HCT116 (cell line): ENCODE measurements at regions not wholly inside any gene's neighbourhood (a gene's known extent, or its start where the extent isn't known, plus 50 kb on each side); places are given as distances from the start of the nearest gene placed in this dataset.

ENCODE experiments used
- ATAC-seq: fragments of 200-7000 bp; cut with Tn5 transposase; 2 replicates; pipeline ENCODE4 v1.9.1; 2020; ENCODE audit warnings: mild to moderate bottlenecking, moderate library complexity
- BruUV-seq: library from RNA; stranded (reverse); fragments of 400-500 nt; replicated peaks from 2 replicates; lab custom pipeline; 2021; lab: Mats Ljungman, UMichigan
- CTCF ChIA-PET: fragments of 300-600 bp; sonication (Branson Sonifier 250); formaldehyde crosslinking; loops from one replicate; lab custom pipeline; 2021; ENCODE audit warnings: antibody characterized with exemption; lab: Charles Lee
- POLR2A ChIA-PET: fragments of 300-600, 350-600 bp; sonication (Branson Sonifier 250); formaldehyde crosslinking; loops from one replicate; lab custom pipeline; 2021; ENCODE audit warnings: antibody characterized with exemption; lab: Charles Lee
- RAD21 ChIA-PET, 2 experiments: fragments of 300-600 bp; sonication (Branson Sonifier 250); formaldehyde crosslinking; loops; one replicate each; lab custom pipeline; 2023; ENCODE audit warnings: low total read pairs in 2 of 2; ENCODE audit not compliant: uncharacterized antibody in 2 of 2, unreplicated experiment in 2 of 2, low non-redundant PET in 1 of 2; lab: Charles Lee
- DNase-seq: peaks from one replicate; pipeline ENCODE4 v3.0.0-alpha.2; 2010; ENCODE audit warnings: low read depth, low spot score
- H2AFZ ChIP-seq: fragments of 200-600 bp; shearing (Covaris generic), sonication (generic); 2 replicates; pipeline ENCODE4 v1.6.1; 2017; ENCODE audit warnings: low read depth, mixed run types, mixed read lengths, antibody characterized with exemption, low read length; ENCODE audit not compliant: poor library complexity, severe bottlenecking
- H3K27ac ChIP-seq: 2 replicates; pipeline ENCODE4 v1.5.1; 2012; ENCODE audit warnings: low read depth, low read length
- H3K27me3 ChIP-seq: fragments of 200-600 bp; sonication (generic); 2 replicates; pipeline ENCODE4 v1.6.1; 2016; ENCODE audit warnings: mixed run types, low read length, mixed read lengths; ENCODE audit not compliant: insufficient read depth
- H3K36me3 ChIP-seq, 2 experiments: fragments of 200-500 bp in 1 of 2; fragments of 200-600 bp in 1 of 2; sonication (Bioruptor generic) in 1 of 2; sonication (generic) in 1 of 2; 2 replicates each; pipeline versions ENCODE4 v1.5.1 to v1.6.1; 2014 to 2016; ENCODE audit warnings: low read length in 2 of 2, inconsistent platforms in 1 of 2, mixed read lengths in 1 of 2, mixed run types in 1 of 2; ENCODE audit not compliant: insufficient read depth in 2 of 2, control insufficient read depth in 1 of 2
- H3K4me1 ChIP-seq, 2 experiments: fragments of 200-600 bp in 1 of 2; sonication (generic) in 1 of 2; 2 replicates each; pipeline versions ENCODE4 v1.5.1 to v1.6.1; 2012 to 2017; ENCODE audit warnings: low read length in 2 of 2, inconsistent platforms in 1 of 2, mild to moderate bottlenecking in 1 of 2, mixed read lengths in 1 of 2, mixed run types in 1 of 2, moderate library complexity in 1 of 2; ENCODE audit not compliant: insufficient read depth in 2 of 2, control insufficient read depth in 1 of 2
- H3K4me2 ChIP-seq: fragments of 200-600 bp; sonication (generic); 2 replicates; pipeline ENCODE4 v1.6.1; 2017; ENCODE audit warnings: mixed run types, low read length, mixed read lengths
- H3K4me3 ChIP-seq, 2 experiments: fragments of 200-600 bp in 1 of 2; sonication (generic) in 1 of 2; replicated peaks in 1 of 2; 2 replicates each; pipeline ENCODE4 v1.5.1; 2011 to 2016; ENCODE audit warnings: low read length in 2 of 2, control low read depth in 1 of 2, low read depth in 1 of 2, mild to moderate bottlenecking in 1 of 2, mixed read lengths in 1 of 2, mixed run types in 1 of 2
- H3K79me2 ChIP-seq: fragments of 200-600 bp; sonication (generic); 2 replicates; pipeline ENCODE4 v1.6.1; 2017; ENCODE audit warnings: mild to moderate bottlenecking, mixed run types, low read length, moderate library complexity, mixed read lengths; ENCODE audit not compliant: insufficient read depth
- H3K9ac ChIP-seq: fragments of 200-600 bp; sonication (generic); 2 replicates; pipeline ENCODE4 v1.6.1; 2016; ENCODE audit warnings: low read length, mixed read lengths
- H3K9me2 ChIP-seq: fragments of 200-600 bp; sonication (generic), shearing (Covaris generic); 2 replicates; pipeline ENCODE4 v1.6.1; 2017; ENCODE audit warnings: mixed run types, mild to moderate bottlenecking, moderate library complexity; ENCODE audit not compliant: insufficient read depth
- H3K9me3 ChIP-seq, 2 experiments: fragments of 200-500 bp in 1 of 2; fragments of 200-600 bp in 1 of 2; sonication (Bioruptor generic) in 1 of 2; sonication (generic) in 1 of 2; 2 replicates each; pipeline ENCODE4 v1.6.1; 2014 to 2017; ENCODE audit warnings: low read length in 2 of 2, mixed read lengths in 2 of 2, inconsistent platforms in 1 of 2, low read depth in 1 of 2, mild to moderate bottlenecking in 1 of 2, mixed run types in 1 of 2, moderate library complexity in 1 of 2; ENCODE audit not compliant: control insufficient read depth in 1 of 2, insufficient read depth in 1 of 2
- H4K20me1 ChIP-seq: fragments of 200-600 bp; sonication (generic), shearing (Covaris generic); 2 replicates; pipeline ENCODE4 v1.6.1; 2017; ENCODE audit warnings: mixed run types, mild to moderate bottlenecking, moderate library complexity; ENCODE audit not compliant: insufficient read depth
- CBX3 ChIP-seq: IDR thresholded peaks from 2 replicates; pipeline ENCODE4 v1.6.1; 2012; ENCODE audit warnings: low read depth
- CEBPB ChIP-seq: IDR thresholded peaks from 2 replicates; pipeline ENCODE4 v1.6.1; 2012; ENCODE audit warnings: low read depth
- EGR1 ChIP-seq: IDR thresholded peaks from 2 replicates; pipeline ENCODE4 v1.6.1; 2012; ENCODE audit warnings: low read depth
- ELF1 ChIP-seq: IDR thresholded peaks from 2 replicates; pipeline ENCODE4 v1.6.1; 2012; ENCODE audit warnings: low read depth, borderline replicate concordance
- EZH2 ChIP-seq: fragments of 200-600 bp; sonication (generic); IDR thresholded peaks from 2 replicates; pipeline ENCODE4 v1.6.1; 2017; ENCODE audit warnings: antibody characterized with exemption, mixed run types
- FOSL1 ChIP-seq: IDR thresholded peaks from 2 replicates; pipeline ENCODE4 v1.6.1; 2012; ENCODE audit warnings: low read depth
- JUND ChIP-seq: IDR thresholded peaks from 2 replicates; pipeline ENCODE4 v1.6.1; 2012
- POLR2A ChIP-seq: IDR thresholded peaks from 2 replicates; pipeline ENCODE4 v1.7.0; 2011; ENCODE audit warnings: borderline replicate concordance; ENCODE audit not compliant: insufficient read depth, insufficient read length; ENCODE audit errors: extremely low read depth
- POLR2AphosphoS5 ChIP-seq: IDR thresholded peaks from 2 replicates; pipeline ENCODE4 v1.6.1; 2011; ENCODE audit warnings: mild to moderate bottlenecking, low read depth, low read length, moderate library complexity
- SIN3A ChIP-seq: IDR thresholded peaks from 2 replicates; pipeline ENCODE4 v1.6.1; 2012; ENCODE audit warnings: low read depth
- SP1 ChIP-seq: IDR thresholded peaks from 2 replicates; pipeline ENCODE4 v1.6.1; 2012; ENCODE audit warnings: low read depth
- SRF ChIP-seq: IDR thresholded peaks from 2 replicates; pipeline ENCODE4 v1.6.1; 2012; ENCODE audit warnings: low read depth
- intact Hi-C: fragments of 100-400 bp; cut with micrococcal nuclease; formaldehyde crosslinking; loops from 2 replicates; pipeline ENCODE4 v1.10.0; 2022
- TF ChIP-seq, protein P1 (sequence below): IDR thresholded peaks from 2 replicates; pipeline ENCODE4 v1.6.1; 2012; ENCODE audit warnings: low read depth
- TF ChIP-seq, protein P2 (sequence below): IDR thresholded peaks from 2 replicates; pipeline ENCODE4 v1.6.1; 2012
- TF ChIP-seq, protein P3 (sequence below): IDR thresholded peaks from 2 replicates; pipeline ENCODE4 v1.6.1; 2011; ENCODE audit warnings: mild to moderate bottlenecking, low read length, moderate library complexity; ENCODE audit not compliant: insufficient replicate concordance; ENCODE audit errors: extremely low read depth

DNA sequence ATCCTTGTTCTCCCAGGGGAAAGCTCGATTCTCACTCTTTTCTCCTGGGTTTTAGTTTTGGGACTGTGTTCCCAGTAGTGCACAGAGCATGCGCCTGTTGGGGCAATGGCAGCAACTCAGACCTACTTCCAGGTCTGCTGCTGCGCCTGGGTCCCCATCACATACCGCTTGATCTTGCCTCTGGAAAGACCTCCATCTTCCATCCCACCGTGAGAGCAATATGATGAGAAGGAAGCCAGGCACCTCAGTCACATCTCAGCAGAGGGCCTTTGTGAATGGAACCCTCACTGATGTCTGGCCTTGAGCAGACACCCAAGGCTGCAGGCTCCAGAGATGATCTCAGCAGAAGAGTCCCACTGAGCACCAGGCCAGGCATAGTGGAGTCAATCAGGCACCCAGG lies 176.8 kb upstream of the ZNF507 start:
- H3K79me2 ChIP-seq = no peaks in the 10 kb centered on the region
- no peak overlapping the region for H3K27ac ChIP-seq
- BruUV-seq = no TSS peak
- no peaks in the 10 kb centered on the region for H3K9me2 ChIP-seq
- ChIA-PET RAD21 (no interaction called here), POLR2A (no interaction called here), CTCF (no interaction called here)
- TF ChIP-seq EZH2 = no peak
- no peak for TF ChIP-seq EGR1
- no peak for TF ChIP-seq SRF
- no peak for TF ChIP-seq JUND
- TF ChIP-seq SIN3A = no peak
- no peak for TF ChIP-seq POLR2A
- no peak for TF ChIP-seq ELF1
- no peak for TF ChIP-seq CBX3
- no peak for TF ChIP-seq POLR2AphosphoS5
- no peak for TF ChIP-seq FOSL1
- TF ChIP-seq CEBPB = no peak
- TF ChIP-seq, protein P1, sequence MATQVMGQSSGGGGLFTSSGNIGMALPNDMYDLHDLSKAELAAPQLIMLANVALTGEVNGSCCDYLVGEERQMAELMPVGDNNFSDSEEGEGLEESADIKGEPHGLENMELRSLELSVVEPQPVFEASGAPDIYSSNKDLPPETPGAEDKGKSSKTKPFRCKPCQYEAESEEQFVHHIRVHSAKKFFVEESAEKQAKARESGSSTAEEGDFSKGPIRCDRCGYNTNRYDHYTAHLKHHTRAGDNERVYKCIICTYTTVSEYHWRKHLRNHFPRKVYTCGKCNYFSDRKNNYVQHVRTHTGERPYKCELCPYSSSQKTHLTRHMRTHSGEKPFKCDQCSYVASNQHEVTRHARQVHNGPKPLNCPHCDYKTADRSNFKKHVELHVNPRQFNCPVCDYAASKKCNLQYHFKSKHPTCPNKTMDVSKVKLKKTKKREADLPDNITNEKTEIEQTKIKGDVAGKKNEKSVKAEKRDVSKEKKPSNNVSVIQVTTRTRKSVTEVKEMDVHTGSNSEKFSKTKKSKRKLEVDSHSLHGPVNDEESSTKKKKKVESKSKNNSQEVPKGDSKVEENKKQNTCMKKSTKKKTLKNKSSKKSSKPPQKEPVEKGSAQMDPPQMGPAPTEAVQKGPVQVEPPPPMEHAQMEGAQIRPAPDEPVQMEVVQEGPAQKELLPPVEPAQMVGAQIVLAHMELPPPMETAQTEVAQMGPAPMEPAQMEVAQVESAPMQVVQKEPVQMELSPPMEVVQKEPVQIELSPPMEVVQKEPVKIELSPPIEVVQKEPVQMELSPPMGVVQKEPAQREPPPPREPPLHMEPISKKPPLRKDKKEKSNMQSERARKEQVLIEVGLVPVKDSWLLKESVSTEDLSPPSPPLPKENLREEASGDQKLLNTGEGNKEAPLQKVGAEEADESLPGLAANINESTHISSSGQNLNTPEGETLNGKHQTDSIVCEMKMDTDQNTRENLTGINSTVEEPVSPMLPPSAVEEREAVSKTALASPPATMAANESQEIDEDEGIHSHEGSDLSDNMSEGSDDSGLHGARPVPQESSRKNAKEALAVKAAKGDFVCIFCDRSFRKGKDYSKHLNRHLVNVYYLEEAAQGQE = no peak
- TF ChIP-seq, protein P2, sequence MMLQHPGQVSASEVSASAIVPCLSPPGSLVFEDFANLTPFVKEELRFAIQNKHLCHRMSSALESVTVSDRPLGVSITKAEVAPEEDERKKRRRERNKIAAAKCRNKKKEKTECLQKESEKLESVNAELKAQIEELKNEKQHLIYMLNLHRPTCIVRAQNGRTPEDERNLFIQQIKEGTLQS = no peak
- TF ChIP-seq SP1 = no peak
- TF ChIP-seq, protein P3, sequence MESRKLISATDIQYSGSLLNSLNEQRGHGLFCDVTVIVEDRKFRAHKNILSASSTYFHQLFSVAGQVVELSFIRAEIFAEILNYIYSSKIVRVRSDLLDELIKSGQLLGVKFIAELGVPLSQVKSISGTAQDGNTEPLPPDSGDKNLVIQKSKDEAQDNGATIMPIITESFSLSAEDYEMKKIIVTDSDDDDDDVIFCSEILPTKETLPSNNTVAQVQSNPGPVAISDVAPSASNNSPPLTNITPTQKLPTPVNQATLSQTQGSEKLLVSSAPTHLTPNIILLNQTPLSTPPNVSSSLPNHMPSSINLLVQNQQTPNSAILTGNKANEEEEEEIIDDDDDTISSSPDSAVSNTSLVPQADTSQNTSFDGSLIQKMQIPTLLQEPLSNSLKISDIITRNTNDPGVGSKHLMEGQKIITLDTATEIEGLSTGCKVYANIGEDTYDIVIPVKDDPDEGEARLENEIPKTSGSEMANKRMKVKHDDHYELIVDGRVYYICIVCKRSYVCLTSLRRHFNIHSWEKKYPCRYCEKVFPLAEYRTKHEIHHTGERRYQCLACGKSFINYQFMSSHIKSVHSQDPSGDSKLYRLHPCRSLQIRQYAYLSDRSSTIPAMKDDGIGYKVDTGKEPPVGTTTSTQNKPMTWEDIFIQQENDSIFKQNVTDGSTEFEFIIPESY = no peak
- no peak for DNase-seq
- H3K27me3 ChIP-seq = no peaks in the 10 kb centered on the region
- no peak overlapping the region for H3K9ac ChIP-seq
- H3K4me1 ChIP-seq = no peaks in the 10 kb centered on the region
- no peak overlapping the region for H2AFZ ChIP-seq
- H3K36me3 ChIP-seq = no peaks in the 10 kb centered on the region
- intact Hi-C loops = no loop called here
- no peaks in the 10 kb centered on the region for H4K20me1 ChIP-seq
- no peak overlapping the region for H3K4me3 ChIP-seq
- ATAC-seq = no peak
- H3K9me3 ChIP-seq = no peaks in the 10 kb centered on the region; a peak in 1 of 4 replicates
- no peak overlapping the region for H3K4me2 ChIP-seq
